Ovary (tissue), 3 donors: ENCODE measurements at regions not wholly inside any gene's neighbourhood (a gene's known extent, or its start where the extent isn't known, plus 50 kb on each side); places are given as distances from the start of the nearest gene placed in this dataset.

Experiments used
- EP300 ChIP-seq: sonication (generic); formaldehyde crosslinking; IDR thresholded peaks from one replicate; pipeline ENCODE4 v1.6.1; 2017; ENCODE audit warnings: antibody characterized with exemption
- POLR2A ChIP-seq: fragments of 450-650 bp; IDR thresholded peaks from one replicate; pipeline ENCODE4 v1.6.1; 2017; ENCODE audit warnings: antibody characterized with exemption, mild to moderate bottlenecking, moderate library complexity
- TF ChIP-seq, protein P1 (sequence below), 3 donors: fragments of 450-650 bp in 2 of 3; fragments of 200-600 bp in 1 of 3; IDR thresholded peaks; one replicate each; pipeline versions ENCODE4 v1.5.1 to v1.8.0; 2016 to 2022; ENCODE audit warnings: antibody characterized with exemption in 3 of 3, mild to moderate bottlenecking in 1 of 3
- donor health status: DM: no; HTN: no; CAD: no.

DNA sequence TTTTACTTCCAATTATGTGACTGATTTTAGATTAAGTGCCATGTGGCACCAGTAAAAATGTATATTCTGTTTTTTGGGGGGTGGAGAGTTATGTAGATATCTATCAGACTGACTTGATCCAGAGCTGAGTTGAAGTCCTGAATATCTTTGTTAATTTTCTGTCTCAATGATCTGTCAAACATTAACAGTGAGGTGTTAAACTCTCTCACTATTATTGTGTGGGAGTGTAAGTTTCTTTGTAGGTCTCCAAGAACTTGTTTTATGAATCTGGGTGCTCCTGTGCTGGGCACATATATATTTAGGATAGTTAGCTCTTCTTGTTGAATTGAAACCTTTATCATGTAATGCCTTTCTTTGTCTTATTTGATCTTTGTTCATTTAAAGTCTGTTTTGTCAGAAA is 276.5 kb upstream of the USP25 start:
- TF ChIP-seq POLR2A (no peak), EP300 (no peak)
- TF ChIP-seq, protein P1, sequence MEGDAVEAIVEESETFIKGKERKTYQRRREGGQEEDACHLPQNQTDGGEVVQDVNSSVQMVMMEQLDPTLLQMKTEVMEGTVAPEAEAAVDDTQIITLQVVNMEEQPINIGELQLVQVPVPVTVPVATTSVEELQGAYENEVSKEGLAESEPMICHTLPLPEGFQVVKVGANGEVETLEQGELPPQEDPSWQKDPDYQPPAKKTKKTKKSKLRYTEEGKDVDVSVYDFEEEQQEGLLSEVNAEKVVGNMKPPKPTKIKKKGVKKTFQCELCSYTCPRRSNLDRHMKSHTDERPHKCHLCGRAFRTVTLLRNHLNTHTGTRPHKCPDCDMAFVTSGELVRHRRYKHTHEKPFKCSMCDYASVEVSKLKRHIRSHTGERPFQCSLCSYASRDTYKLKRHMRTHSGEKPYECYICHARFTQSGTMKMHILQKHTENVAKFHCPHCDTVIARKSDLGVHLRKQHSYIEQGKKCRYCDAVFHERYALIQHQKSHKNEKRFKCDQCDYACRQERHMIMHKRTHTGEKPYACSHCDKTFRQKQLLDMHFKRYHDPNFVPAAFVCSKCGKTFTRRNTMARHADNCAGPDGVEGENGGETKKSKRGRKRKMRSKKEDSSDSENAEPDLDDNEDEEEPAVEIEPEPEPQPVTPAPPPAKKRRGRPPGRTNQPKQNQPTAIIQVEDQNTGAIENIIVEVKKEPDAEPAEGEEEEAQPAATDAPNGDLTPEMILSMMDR (IDR thresholded peaks at IDR 0.05) = no peak
